H1 (cell line): ENCODE measurements at regions not wholly inside any gene's neighbourhood (a gene's known extent, or its start where the extent isn't known, plus 50 kb on each side); places are given as distances from the start of the nearest gene placed in this dataset.

Experiments
- KDM1A ChIP-seq: fragments of 200-600, 300-600 bp; sonication (generic); IDR thresholded peaks from 2 replicates; pipeline ENCODE4 v1.7.1; 2016; ENCODE audit warnings: mild to moderate bottlenecking, low read length, borderline replicate concordance
- SIN3A ChIP-seq, 2 experiments: IDR thresholded peaks in 1 of 2; conservative IDR thresholded peaks in 1 of 2; 2 replicates each; pipeline ENCODE4 v1.6.1; 2011 to 2012; ENCODE audit warnings: low read length in 2 of 2, improper control_type of control experiment in 1 of 2, low read depth in 1 of 2, mild to moderate bottlenecking in 1 of 2

GRCh38 chr9:11871852-11872251, 821.3 kb upstream of the TYRP1 start (continued):
- no peak for TF ChIP-seq KDM1A
- no peak for TF ChIP-seq SIN3A (conservative IDR thresholded peaks at IDR 0.05 in 1 of 2, IDR thresholded peaks at IDR 0.05 in 1 of 2; ENCODE audit: low read depth in 1 of 2, low read length in 2 of 2)
